ENCODE measurements at regions not wholly inside any gene's neighbourhood (a gene's known extent, or its start where the extent isn't known, plus 50 kb on each side); places are given as distances from the start of the nearest gene placed in this dataset.

DNA sequence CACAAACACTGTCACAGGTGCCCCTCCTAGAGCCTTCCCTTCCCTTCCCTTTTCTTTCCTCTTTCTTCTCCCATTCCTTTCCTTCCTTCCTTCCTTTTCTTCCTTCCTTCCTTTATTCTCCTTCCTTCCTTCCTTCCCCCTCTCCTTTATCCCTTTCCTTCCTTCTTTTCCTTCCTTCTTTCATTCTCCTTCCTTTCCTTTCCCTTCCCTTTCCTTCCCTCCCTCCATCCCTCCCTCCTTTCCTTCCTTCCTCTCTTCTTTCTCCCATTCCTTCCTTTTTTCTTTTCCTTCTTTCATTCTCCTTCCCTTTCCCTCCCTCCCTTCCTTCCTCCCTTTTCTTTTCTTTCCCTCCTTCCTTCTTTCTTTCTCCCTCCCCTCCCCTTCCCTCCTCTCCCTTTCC, 170.0 kb downstream of the ENGASE start:
- TF ChIP-seq, protein P1, sequence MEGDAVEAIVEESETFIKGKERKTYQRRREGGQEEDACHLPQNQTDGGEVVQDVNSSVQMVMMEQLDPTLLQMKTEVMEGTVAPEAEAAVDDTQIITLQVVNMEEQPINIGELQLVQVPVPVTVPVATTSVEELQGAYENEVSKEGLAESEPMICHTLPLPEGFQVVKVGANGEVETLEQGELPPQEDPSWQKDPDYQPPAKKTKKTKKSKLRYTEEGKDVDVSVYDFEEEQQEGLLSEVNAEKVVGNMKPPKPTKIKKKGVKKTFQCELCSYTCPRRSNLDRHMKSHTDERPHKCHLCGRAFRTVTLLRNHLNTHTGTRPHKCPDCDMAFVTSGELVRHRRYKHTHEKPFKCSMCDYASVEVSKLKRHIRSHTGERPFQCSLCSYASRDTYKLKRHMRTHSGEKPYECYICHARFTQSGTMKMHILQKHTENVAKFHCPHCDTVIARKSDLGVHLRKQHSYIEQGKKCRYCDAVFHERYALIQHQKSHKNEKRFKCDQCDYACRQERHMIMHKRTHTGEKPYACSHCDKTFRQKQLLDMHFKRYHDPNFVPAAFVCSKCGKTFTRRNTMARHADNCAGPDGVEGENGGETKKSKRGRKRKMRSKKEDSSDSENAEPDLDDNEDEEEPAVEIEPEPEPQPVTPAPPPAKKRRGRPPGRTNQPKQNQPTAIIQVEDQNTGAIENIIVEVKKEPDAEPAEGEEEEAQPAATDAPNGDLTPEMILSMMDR (IDR thresholded peaks at IDR 0.05): no peak

DNA sequence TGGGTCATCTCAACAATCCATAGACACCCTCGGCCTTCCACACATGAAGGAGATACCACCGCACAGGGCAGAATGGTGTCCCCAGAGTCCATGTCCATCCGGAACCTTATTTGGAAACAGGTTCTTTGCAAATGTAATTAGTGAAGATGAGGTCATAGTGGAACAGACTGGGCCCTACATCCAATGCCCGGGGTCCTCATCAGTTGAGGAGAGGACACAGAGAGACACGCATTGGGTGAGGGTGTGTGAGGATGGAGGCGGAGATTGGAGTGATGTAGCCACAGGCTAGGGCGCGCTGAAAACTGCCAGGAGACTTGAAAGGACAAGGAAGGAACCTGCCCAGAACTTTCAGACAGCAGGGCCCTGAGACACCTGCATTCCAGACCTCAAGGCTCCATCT, 169.4 kb downstream of the ENGASE start:
- TF ChIP-seq, protein P1 (IDR thresholded peaks at IDR 0.05): no peak

DNA sequence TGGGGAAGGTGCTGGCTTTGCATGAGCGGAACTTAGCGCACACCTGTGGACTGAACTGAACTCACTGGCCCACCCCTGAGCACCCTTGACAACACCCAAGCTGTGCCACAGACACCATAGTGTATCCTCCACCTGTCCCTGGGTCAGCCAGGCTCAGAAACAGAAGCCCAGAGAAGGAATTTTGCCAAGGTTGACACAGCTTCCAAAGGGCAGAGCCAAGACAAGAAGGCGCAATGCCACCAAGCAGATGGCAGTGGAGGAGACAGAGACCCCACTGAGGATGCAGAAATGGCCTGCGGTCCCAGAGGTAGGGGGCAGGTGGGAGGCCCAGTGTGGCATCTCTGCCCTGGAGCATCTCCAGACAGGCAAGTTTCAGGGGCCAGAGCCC, 169.0 kb downstream of the ENGASE start:
- TF ChIP-seq, protein P1 (IDR thresholded peaks at IDR 0.05): no peak

DNA sequence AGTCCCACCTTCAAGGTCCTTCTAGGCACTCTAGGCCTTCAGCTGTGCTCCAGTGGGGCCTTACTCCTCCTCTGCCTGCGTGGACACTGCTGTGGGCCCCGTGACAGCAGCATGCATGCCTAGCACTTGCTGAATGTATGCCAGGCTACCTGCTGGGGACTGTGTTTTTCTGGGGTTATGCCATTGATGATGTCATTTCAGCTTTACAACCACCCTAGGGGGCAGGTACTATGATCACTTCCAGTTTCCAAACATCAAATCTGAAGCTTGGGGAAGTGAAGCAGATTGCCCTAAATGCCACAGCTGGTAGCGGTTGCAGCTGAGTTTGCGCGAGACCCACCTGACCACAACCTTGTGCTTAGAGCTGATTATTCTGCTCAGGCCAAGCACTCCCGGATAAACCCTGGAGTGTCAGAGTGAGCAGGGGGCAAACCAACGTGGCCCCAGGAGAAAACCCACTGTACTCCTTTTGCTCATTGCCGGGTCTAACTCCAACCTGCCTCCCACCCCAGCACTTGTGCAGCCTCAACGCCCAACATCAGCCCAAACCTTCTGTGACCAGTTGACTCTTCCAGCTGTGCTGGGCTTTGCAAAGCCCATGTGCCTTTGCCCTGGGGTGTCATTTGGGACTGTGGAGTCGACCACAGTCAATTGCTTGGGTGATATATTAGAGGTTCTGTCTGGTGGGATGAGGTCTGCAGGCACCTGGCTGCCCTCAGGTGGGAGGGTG, 168.4 kb downstream of the ENGASE start:
- TF ChIP-seq, protein P1 (IDR thresholded peaks at IDR 0.05): no peak

DNA sequence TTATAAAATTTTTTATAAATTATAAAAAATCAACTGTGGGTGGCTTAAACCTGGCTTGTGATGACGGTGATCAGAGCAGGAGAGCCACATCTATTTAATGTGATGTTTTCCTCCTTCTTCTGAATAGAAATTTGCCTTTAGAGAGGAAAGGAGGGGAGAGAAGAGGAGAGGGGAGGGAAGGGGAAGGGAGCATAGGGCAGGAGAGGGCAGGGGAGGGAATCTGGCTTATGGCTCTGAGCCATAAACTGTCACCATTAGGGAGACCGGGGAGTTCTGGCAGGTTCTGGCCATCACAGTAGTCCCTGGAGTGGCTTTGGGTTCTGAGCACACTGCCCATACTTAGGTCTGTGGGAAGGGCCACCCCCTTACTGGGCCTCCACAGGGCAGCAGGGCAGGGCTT, 167.8 kb downstream of the ENGASE start:
- TF ChIP-seq, protein P1 (IDR thresholded peaks at IDR 0.05): no peak

DNA sequence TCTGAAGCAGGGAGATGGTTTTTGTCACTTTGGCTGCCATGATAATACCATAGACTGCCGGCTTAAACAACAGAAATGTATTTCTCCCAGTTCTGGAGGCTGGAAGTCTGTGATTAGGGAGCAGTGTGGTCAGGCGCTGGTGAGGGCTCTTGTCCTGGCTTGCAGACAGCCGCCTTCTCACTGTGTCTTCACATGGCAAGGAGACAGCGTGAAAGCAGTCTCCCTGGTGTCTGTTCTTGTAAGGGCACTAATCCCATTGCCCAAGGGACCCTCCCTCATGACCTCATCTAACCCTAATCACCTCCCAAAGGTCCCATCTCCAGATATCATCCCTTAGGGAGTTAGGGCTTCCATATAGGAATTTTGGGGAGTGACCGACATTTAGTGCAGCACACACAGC, 167.0 kb downstream of the ENGASE start:
- TF ChIP-seq, protein P1 (IDR thresholded peaks at IDR 0.05): no peak

DNA sequence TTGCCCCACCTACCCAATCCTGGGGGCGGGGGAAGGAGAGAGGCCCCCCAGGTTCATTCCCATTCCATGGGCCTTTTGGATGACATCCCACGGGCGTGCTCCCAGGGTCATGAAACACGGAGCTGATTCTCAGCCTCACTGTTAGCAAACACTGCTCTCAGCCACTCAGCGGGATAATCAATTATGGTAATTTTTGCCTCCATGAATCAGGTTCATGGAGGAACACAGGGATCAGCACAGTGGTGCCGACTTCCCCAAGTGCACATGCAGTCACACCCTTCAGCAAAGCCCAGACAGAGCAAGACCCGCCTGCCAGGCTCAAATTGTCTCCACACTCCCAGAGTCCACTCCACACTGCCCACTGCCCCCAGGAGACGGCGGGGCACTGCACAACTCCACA, 164.6 kb downstream of the ENGASE start:
- TF ChIP-seq, protein P1 (IDR thresholded peaks at IDR 0.05): no peak

Data from LNCAP (cell line).